Calu3 (cell line): ENCODE measurements at regions not wholly inside any gene's neighbourhood (a gene's known extent, or its start where the extent isn't known, plus 50 kb on each side); places are given as distances from the start of the nearest gene placed in this dataset.

Source experiments
- BruUV-seq: library from RNA; stranded (reverse); fragments of 400-500 nt; replicated peaks from 2 replicates; lab custom pipeline; 2021; lab: Mats Ljungman, UMichigan
- CTCF ChIA-PET: fragments of 300-600 bp; sonication (Branson Sonifier 250); formaldehyde crosslinking; loops from one replicate; lab custom pipeline; 2022; ENCODE audit warnings: antibody characterized with exemption; lab: Charles Lee
- DNase-seq: peaks from one replicate; pipeline ENCODE4 v3.0.0; 2022
- H3K27ac Mint-ChIP-seq: one replicate; pipeline ENCODE4 v1.8.0; 2022; ENCODE audit warnings: mixed read lengths; ENCODE audit not compliant: unreplicated experiment
- H3K27me3 Mint-ChIP-seq: one replicate; pipeline ENCODE4 v1.8.0; 2022; ENCODE audit warnings: mixed read lengths; ENCODE audit not compliant: unreplicated experiment
- H3K36me3 Mint-ChIP-seq: one replicate; pipeline ENCODE4 v1.8.0; 2022; ENCODE audit warnings: mild to moderate bottlenecking, moderate library complexity, mixed read lengths; ENCODE audit not compliant: insufficient read depth, unreplicated experiment
- H3K4me1 Mint-ChIP-seq: one replicate; pipeline ENCODE4 v1.8.0; 2022; ENCODE audit warnings: mild to moderate bottlenecking, low read depth, mixed read lengths; ENCODE audit not compliant: unreplicated experiment
- H3K4me3 Mint-ChIP-seq: one replicate; pipeline ENCODE4 v1.8.0; 2022; ENCODE audit warnings: mild to moderate bottlenecking, low read depth, moderate library complexity, mixed read lengths; ENCODE audit not compliant: unreplicated experiment
- H3K9me3 Mint-ChIP-seq: one replicate; pipeline ENCODE4 v1.8.0; 2022; ENCODE audit warnings: low read depth, mixed read lengths; ENCODE audit not compliant: unreplicated experiment
- CTCF ChIP-seq: fragments of 200-600 bp; IDR thresholded peaks from one replicate; pipeline ENCODE4 v1.8.0; 2022; ENCODE audit warnings: antibody characterized with exemption; ENCODE audit not compliant: unreplicated experiment
- intact Hi-C: fragments of 100-400 bp; cut with micrococcal nuclease; formaldehyde crosslinking; loops from one replicate; pipeline ENCODE4 v1.10.0; 2022; ENCODE audit not compliant: unreplicated experiment

GRCh38 chr4:27096142-27096824 lies 235.6 kb downstream of the STIM2 start:
- H3K4me1 Mint-ChIP-seq = peaks cover 31% of the 10 kb centered on the region
- TF ChIP-seq CTCF = no peak
- H3K9me3 Mint-ChIP-seq = peaks cover 2% of the 10 kb centered on the region
- H3K4me3 Mint-ChIP-seq = no peak overlapping the region
- H3K27me3 Mint-ChIP-seq = no peaks in the 10 kb centered on the region
- CTCF ChIA-PET = no interaction called here
- H3K36me3 Mint-ChIP-seq = peaks cover 6% of the 10 kb centered on the region
- H3K27ac Mint-ChIP-seq = no peak overlapping the region
- BruUV-seq = no TSS peak
- no peak for DNase-seq
- intact Hi-C loops = loop anchor here (1.0 to 5.0 kb wide), 3 partner anchors 49 to 223 kb away; no protein-coding TSS in a partner anchor

GRCh38 chr4:27098034-27098433 lies 237.4 kb downstream of the STIM2 start:
- Mint-ChIP-seq H3K4me3 (peak overlapping the region; percentile 11), H3K27me3 (no peaks in the 10 kb centered on the region), H3K9me3 (peaks cover 2% of the 10 kb centered on the region), H3K36me3 (peaks cover 7% of the 10 kb centered on the region), H3K27ac (peak overlapping the region; percentile 74), H3K4me1 (peaks cover 45% of the 10 kb centered on the region)
- no peak for DNase-seq
- no peak for TF ChIP-seq CTCF
- intact Hi-C loops = loop anchor here (5.0 kb wide), 1 partner anchor 51 kb away; no protein-coding TSS in a partner anchor
- CTCF ChIA-PET = no interaction called here
- BruUV-seq = no TSS peak

- peaks cover 2% of the 10 kb centered on the region for H3K9me3 Mint-ChIP-seq
- DNase-seq = peak; percentile 64
- CTCF ChIA-PET = interaction anchor here (0.7 to 1.9 kb wide), 2 partner anchors 15 to 22 kb away, joined by 3 to 5 read pairs; no protein-coding TSS in a partner anchor
- peak overlapping the region; percentile 11 for H3K4me3 Mint-ChIP-seq
- no peaks in the 10 kb centered on the region for H3K27me3 Mint-ChIP-seq
- H3K36me3 Mint-ChIP-seq = peaks cover 7% of the 10 kb centered on the region
- intact Hi-C loops = loop anchor here (2.0 kb wide), 2 partner anchors 22 to 46 kb away; no protein-coding TSS in a partner anchor
- H3K4me1 Mint-ChIP-seq = peaks cover 45% of the 10 kb centered on the region
- no peak for TF ChIP-seq CTCF
- peak overlapping the region; percentile 57 for H3K27ac Mint-ChIP-seq
- BruUV-seq = no TSS peak
Measured at GRCh38 chr4:27100713-27101112, 240.1 kb downstream of the STIM2 start.

GRCh38 chr4:27101126-27101525 lies 240.5 kb downstream of the STIM2 start:
- CTCF ChIA-PET = interaction anchor here (0.7 to 1.9 kb wide), 2 partner anchors 15 to 22 kb away, joined by 3 to 5 read pairs; no protein-coding TSS in a partner anchor
- Mint-ChIP-seq H3K4me3 (peak overlapping the region; percentile 11), H3K4me1 (peaks cover 45% of the 10 kb centered on the region), H3K36me3 (peaks cover 7% of the 10 kb centered on the region), H3K9me3 (peaks cover 2% of the 10 kb centered on the region), H3K27ac (peak overlapping the region; percentile 57), H3K27me3 (no peaks in the 10 kb centered on the region)
- intact Hi-C loops = loop anchor here (2.0 kb wide), 2 partner anchors 22 to 46 kb away; no protein-coding TSS in a partner anchor
- TF ChIP-seq CTCF = no peak
- DNase-seq = peak; percentile 24
- BruUV-seq = TSS peak; percentile 88
